Smooth muscle cell (in vitro differentiated cells): ENCODE measurements at regions not wholly inside any gene's neighbourhood (a gene's known extent, or its start where the extent isn't known, plus 50 kb on each side); places are given as distances from the start of the nearest gene placed in this dataset.

ENCODE experiments used
- DNase-seq: peaks from one replicate; lab custom pipeline; 2025; ENCODE audit not compliant: unreplicated experiment; lab: John Stamatoyannopoulos, UW
- H2AFZ ChIP-seq: fragments of 200-600 bp; sonication (generic); 2 replicates; pipeline ENCODE4 v1.6.0; 2016; ENCODE audit warnings: antibody characterized with exemption, low read depth, mild to moderate bottlenecking
- H3F3A ChIP-seq: fragments of 200-600 bp; sonication (generic); 2 replicates; pipeline ENCODE4 v1.6.0; 2017; ENCODE audit warnings: antibody characterized with exemption, low read depth
- H3K27ac ChIP-seq: fragments of 200-600 bp; sonication (generic); 2 replicates; pipeline ENCODE4 v1.5.1; 2016; ENCODE audit warnings: low read depth, mild to moderate bottlenecking
- H3K27me3 ChIP-seq: fragments of 200-600 bp; sonication (generic); 2 replicates; pipeline ENCODE4 v1.6.1; 2016; ENCODE audit warnings: low read depth, mild to moderate bottlenecking
- H3K36me3 ChIP-seq: fragments of 200-600 bp; sonication (generic); 2 replicates; pipeline ENCODE4 v1.5.1; 2016; ENCODE audit warnings: low read depth
- H3K4me1 ChIP-seq: fragments of 200-600 bp; sonication (generic); 2 replicates; pipeline ENCODE4 v1.5.1; 2016; ENCODE audit warnings: low read depth
- H3K4me2 ChIP-seq: fragments of 200-600 bp; sonication (generic); 2 replicates; pipeline ENCODE4 v1.6.0; 2016; ENCODE audit warnings: mild to moderate bottlenecking
- H3K4me3 ChIP-seq: fragments of 200-600 bp; sonication (generic); 2 replicates; pipeline ENCODE4 v1.5.1; 2016; ENCODE audit warnings: mild to moderate bottlenecking
- H3K79me2 ChIP-seq: fragments of 200-600 bp; sonication (generic); 2 replicates; pipeline ENCODE4 v1.6.0; 2016; ENCODE audit warnings: low read depth, mild to moderate bottlenecking
- H3K9ac ChIP-seq: fragments of 200-600 bp; sonication (generic); 2 replicates; pipeline ENCODE4 v1.6.0; 2016; ENCODE audit warnings: low read depth
- H3K9me3 ChIP-seq: fragments of 200-600 bp; sonication (generic); replicated peaks from 2 replicates; pipeline ENCODE4 v1.5.1; 2016; ENCODE audit warnings: low read depth
- H4K20me1 ChIP-seq: fragments of 200-600 bp; sonication (generic); 2 replicates; pipeline ENCODE4 v1.6.0; 2016; ENCODE audit warnings: low read depth
- CTCF ChIP-seq: fragments of 200-600 bp; sonication (generic); IDR thresholded peaks from 2 replicates; pipeline ENCODE4 v1.5.1; 2017; ENCODE audit warnings: borderline replicate concordance, mild to moderate bottlenecking, antibody characterized with exemption; ENCODE audit not compliant: insufficient read depth, poor library complexity, severe bottlenecking
- WGBS: methylation state at CpG from one replicate; pipeline ENCODE4 v1.1.7; 2016; ENCODE audit warnings: low lambda C conversion rate; 5-methylcytosine and 5-hydroxymethylcytosine counted together

DNA sequence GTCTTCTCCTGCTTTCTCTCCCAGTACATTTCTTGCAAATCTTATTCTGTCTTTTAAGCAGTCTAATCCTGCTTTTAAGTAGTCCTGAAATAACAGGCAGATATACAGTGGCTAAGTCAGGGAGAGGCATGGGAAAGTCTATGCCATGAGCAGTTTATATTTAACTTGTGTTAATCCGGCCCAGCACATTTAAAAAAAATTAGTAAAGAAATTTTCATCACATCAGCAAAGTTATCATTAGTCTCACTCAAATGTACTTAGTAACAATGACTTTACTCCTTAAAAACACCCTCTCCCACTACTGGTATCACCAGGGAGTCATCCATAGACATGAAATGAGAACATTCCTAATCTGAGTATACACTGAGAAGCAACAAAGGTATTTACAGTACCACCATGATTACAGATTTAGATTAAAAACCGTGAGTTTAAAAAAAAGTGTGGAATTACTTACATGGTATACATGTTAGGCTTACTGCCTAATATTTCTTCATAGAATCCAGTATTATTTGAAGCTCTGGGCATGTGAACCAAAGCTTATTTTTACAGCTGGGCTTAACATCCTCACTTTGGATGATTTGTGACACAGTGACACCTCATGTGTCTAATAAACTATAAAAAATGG is 75.9 kb upstream of the DAB2 start:
- peak overlapping the region; percentile 5 for H3K4me2 ChIP-seq
- H3K9me3 ChIP-seq = no peaks in the 10 kb centered on the region
- peak overlapping the region; percentile 46 for H3K27ac ChIP-seq
- no peak overlapping the region for H3K4me3 ChIP-seq
- no peak for DNase-seq
- no peaks in the 10 kb centered on the region for H3K79me2 ChIP-seq
- H3K36me3 ChIP-seq = no peaks in the 10 kb centered on the region
- no peak overlapping the region for H3K9ac ChIP-seq
- no peaks in the 10 kb centered on the region for H4K20me1 ChIP-seq
- TF ChIP-seq CTCF = no peak
- 78% methylated on average over 2 of the region's 2 CpGs for WGBS
- H3F3A ChIP-seq = no peaks in the 10 kb centered on the region
- H3K4me1 ChIP-seq = no peaks in the 10 kb centered on the region
- H3K27me3 ChIP-seq = no peaks in the 10 kb centered on the region
- no peak overlapping the region for H2AFZ ChIP-seq

GRCh38 chr5:39498278-39498952 is 73.6 kb upstream of the DAB2 start:
- no peaks in the 10 kb centered on the region for H3K36me3 ChIP-seq
- no peak overlapping the region for H2AFZ ChIP-seq
- no peaks in the 10 kb centered on the region for H3K79me2 ChIP-seq
- no peaks in the 10 kb centered on the region for H3K9me3 ChIP-seq
- no peak for TF ChIP-seq CTCF
- no peaks in the 10 kb centered on the region for H3F3A ChIP-seq
- H3K9ac ChIP-seq = no peak overlapping the region
- H3K27ac ChIP-seq = no peak overlapping the region
- 69% methylated on average over 4 of the region's 4 CpGs for WGBS
- H3K27me3 ChIP-seq = no peaks in the 10 kb centered on the region
- no peak overlapping the region for H3K4me3 ChIP-seq
- no peaks in the 10 kb centered on the region for H3K4me1 ChIP-seq
- no peak overlapping the region for H3K4me2 ChIP-seq
- H4K20me1 ChIP-seq = no peaks in the 10 kb centered on the region
- no peak for DNase-seq

DNA sequence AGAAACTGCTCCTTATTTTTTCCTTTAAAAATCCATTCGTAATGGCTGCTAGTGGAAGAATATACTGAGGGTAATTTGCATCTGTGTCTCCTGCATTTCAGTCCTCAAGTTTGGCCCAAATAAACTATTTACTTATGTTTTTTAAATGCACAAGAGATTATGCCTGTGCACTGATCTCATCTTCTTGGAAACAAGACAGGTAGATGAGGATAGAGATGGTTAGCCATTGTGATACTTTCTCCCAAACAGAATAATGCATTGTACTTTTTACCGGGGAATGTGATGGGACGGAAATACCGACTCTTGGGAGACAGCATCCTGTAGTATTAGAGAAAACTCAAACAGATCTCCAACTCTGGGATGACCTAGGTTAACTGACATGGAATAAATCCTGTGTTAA is 72.5 kb upstream of the DAB2 start:
- Histone ChIP-seq H2AFZ (no peak overlapping the region), H4K20me1 (no peaks in the 10 kb centered on the region), H3K9ac (no peak overlapping the region), H3K36me3 (no peaks in the 10 kb centered on the region), H3K9me3 (no peaks in the 10 kb centered on the region), H3K4me1 (no peaks in the 10 kb centered on the region), H3K4me3 (no peak overlapping the region), H3K27me3 (no peaks in the 10 kb centered on the region), H3K4me2 (no peak overlapping the region), H3K79me2 (no peaks in the 10 kb centered on the region), H3K27ac (no peak overlapping the region), H3F3A (no peaks in the 10 kb centered on the region)
- WGBS = 96% methylated on average over 4 of the region's 4 CpGs
- DNase-seq = no peak
- TF ChIP-seq CTCF = no peak

DNA sequence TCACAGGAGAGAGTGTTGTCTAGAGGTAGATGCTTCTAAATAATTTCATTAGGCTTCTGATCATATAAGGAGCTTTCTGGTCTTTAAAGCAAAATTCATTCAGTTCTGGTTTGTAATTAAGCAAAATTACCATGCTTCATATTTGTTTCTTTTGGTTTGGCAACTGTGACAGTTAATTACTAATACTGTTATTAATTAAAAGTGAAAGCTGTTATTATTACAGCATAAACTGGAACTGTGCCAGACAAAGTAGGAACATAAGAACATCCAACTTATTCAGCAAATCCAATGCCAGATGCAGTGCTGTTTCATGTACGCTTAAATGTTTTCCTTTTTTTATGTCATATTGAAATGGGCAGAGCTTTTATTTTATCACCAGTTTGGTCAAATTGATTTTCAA is 70.4 kb upstream of the DAB2 start:
- 100% methylated on average over 1 of the region's 1 CpG for WGBS
- Histone ChIP-seq H3K79me2 (no peaks in the 10 kb centered on the region), H3K9me3 (no peaks in the 10 kb centered on the region), H3K4me2 (no peak overlapping the region), H3K36me3 (no peaks in the 10 kb centered on the region), H3K27ac (no peak overlapping the region), H4K20me1 (no peaks in the 10 kb centered on the region), H3K9ac (no peak overlapping the region), H3K4me3 (no peak overlapping the region), H2AFZ (no peak overlapping the region), H3K4me1 (no peaks in the 10 kb centered on the region), H3F3A (no peaks in the 10 kb centered on the region), H3K27me3 (no peaks in the 10 kb centered on the region)
- no peak for DNase-seq
- TF ChIP-seq CTCF = no peak
